ENCODE measurements at regions not wholly inside any gene's neighbourhood (a gene's known extent, or its start where the extent isn't known, plus 50 kb on each side); places are given as distances from the start of the nearest gene placed in this dataset.

DNA sequence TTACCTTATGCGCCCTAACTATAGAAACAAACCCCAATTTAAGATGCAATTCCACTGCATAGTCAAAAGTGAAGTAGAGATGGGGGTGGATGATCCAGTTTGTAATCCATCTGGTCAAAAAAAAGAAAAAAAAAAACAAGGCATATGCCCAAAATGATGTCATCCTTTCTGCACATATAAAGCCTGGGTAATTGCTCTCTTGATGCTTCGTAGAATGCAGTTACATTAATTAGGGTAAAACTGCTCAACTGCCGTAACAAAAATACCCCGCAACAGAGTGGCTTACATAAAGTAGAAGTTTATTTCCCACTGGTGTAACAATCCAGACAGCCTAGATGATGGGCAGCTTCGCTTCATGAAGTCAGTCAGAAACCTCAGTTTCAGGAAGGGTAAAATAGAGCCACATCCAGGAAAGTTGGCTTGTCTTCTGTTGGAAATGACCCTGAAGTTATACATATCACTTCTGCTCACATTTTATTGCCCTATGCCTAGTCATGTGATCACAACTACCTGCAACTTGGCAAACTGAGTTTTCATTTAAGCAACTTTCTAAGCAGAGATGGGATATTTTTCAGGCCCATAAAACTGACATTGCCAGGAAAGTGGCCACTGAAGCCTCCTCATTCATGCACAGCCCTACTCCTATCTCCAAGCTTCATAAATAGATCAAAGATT lies 221.7 kb downstream of the C1orf94 start:
- peaks cover 0 to 4% (median 0%) of the 10 kb centered on the region in 11 experiments; a peak in 1 of 22 replicates for H3K9me3 ChIP-seq (replicated peaks in 1 of 11)
- no peak overlapping the region for H3K9ac ChIP-seq
- TF ChIP-seq Cebpa-rat (IDR thresholded peaks at IDR 0.05): no peak
- no peak overlapping the region for H3K27ac ChIP-seq
- H3K4me1 ChIP-seq: no peaks in the 10 kb centered on the region
- no peaks in the 10 kb centered on the region for H3K36me3 ChIP-seq
- H3K4me2 ChIP-seq: no peak overlapping the region
- H3K4me3 ChIP-seq: no peak overlapping the region
- no peaks in the 10 kb centered on the region for H4K20me1 ChIP-seq
- no peaks in the 10 kb centered on the region for H3K27me3 ChIP-seq

DNA sequence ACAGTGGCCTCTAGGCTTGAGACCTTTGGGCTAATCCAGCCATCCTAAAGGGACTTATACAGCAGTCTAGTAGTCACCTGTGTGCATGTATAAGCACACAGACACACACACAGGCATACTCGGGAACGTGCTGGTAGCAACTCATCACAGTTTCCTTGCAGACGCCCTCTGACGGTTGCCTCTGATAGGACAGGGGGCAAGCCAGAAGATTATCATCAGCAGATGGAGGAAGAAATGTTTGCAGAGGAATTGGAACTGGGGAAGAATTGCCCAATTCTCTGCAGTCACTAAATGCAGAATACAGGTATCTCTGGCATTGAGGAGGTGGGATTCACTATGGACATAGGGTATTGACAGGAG lies 222.2 kb downstream of the C1orf94 start:
- H3K9ac ChIP-seq: no peak overlapping the region
- TF ChIP-seq Cebpa-rat (IDR thresholded peaks at IDR 0.05): no peak

DNA sequence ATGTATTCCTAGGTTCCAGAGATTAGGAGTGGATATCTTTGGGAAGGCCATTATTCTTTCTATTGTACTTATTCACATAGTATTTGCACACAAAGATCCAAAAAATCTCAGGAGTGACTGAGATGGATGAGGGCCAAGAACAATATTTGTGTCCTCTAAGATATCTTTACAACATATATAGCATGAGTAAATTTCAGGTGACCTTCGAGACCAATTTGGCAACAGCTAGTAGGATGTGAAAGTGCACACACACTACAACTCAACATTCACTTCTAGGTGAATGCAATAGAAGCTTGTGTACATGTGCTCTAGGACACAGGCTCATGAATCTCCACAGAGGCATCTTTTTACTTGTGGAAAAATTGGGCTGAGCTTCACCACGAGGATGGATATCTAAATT lies 224.0 kb downstream of the C1orf94 start:
- Histone ChIP-seq H3K9ac (no peak overlapping the region), H3K9me3 (replicated peaks in 1 of 11) (peaks cover 0 to 10% (median 0%) of the 10 kb centered on the region in 11 experiments; a peak in 3 of 22 replicates), H3K27me3 (no peaks in the 10 kb centered on the region), H3K36me3 (no peaks in the 10 kb centered on the region), H3K4me1 (no peaks in the 10 kb centered on the region), H3K27ac (no peak overlapping the region), H4K20me1 (no peaks in the 10 kb centered on the region), H3K4me3 (no peak overlapping the region), H3K4me2 (no peak overlapping the region)
- TF ChIP-seq Cebpa-rat (IDR thresholded peaks at IDR 0.05): no peak

More for the DNA sequence above, 222.2 kb downstream of the C1orf94 start:
- Histone ChIP-seq H3K36me3 (no peaks in the 10 kb centered on the region), H4K20me1 (no peaks in the 10 kb centered on the region), H3K27ac (no peak overlapping the region), H3K9me3 (replicated peaks in 1 of 11) (peaks cover 0 to 4% (median 0%) of the 10 kb centered on the region in 11 experiments; a peak in 1 of 22 replicates), H3K4me3 (no peak overlapping the region), H3K27me3 (no peaks in the 10 kb centered on the region), H3K4me1 (no peaks in the 10 kb centered on the region), H3K4me2 (no peak overlapping the region)

DNA sequence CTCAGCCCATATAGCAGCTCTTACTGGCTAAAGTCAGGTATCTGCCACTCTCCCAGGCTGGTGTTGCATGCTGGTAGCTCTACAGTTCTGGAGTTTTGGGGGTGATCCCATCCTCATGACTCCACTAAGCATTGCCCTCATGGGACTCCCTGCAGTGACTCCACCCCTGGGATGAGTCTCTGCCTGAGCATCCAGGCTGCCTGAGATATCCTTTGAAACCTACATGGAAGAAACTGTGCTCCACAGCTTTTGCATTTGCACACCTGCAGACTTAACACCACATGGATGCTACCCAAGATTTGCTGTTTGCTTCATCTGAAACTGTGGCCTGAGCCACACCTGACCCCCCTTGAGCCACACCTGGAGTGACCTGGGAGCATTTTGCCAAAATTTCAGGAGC lies 226.4 kb downstream of the C1orf94 start:
- Histone ChIP-seq H3K9ac (no peak overlapping the region), H3K4me3 (no peak overlapping the region), H3K27me3 (no peaks in the 10 kb centered on the region), H4K20me1 (no peaks in the 10 kb centered on the region), H3K4me1 (no peaks in the 10 kb centered on the region), H3K36me3 (no peaks in the 10 kb centered on the region), H3K27ac (no peak overlapping the region), H3K9me3 (replicated peaks in 1 of 11) (peaks cover 0 to 8% (median 0%) of the 10 kb centered on the region in 11 experiments; a peak in 2 of 22 replicates), H3K4me2 (no peak overlapping the region)
- no peak for TF ChIP-seq Cebpa-rat (IDR thresholded peaks at IDR 0.05)

DNA sequence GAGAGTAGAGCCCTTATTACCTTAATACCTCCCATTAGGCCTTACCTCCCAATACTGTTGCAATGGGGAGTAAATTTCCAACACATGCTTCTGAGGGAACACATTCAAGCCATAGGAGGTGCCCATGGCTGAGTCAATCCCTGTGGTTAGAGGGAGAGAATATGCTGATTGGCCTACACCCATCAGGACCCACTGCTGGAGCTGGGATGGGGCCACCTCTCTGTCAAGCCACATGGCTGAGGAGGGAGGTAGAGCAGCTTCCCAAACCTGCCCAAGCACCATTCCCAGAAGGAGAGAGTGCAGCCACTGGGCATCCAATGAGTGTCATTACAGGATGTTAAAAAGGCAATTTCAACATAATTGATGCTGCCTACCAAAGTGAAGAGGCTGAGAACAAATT lies 228.1 kb downstream of the C1orf94 start:
- no peak overlapping the region for H3K4me2 ChIP-seq
- H3K36me3 ChIP-seq: no peaks in the 10 kb centered on the region
- TF ChIP-seq Cebpa-rat (IDR thresholded peaks at IDR 0.05): no peak
- no peak overlapping the region for H3K9ac ChIP-seq
- no peaks in the 10 kb centered on the region for H3K4me1 ChIP-seq
- H3K9me3 ChIP-seq (replicated peaks in 1 of 11): peaks cover 0 to 8% (median 0%) of the 10 kb centered on the region in 11 experiments; a peak in 2 of 22 replicates
- H3K27me3 ChIP-seq: no peaks in the 10 kb centered on the region
- no peak overlapping the region for H3K4me3 ChIP-seq
- H4K20me1 ChIP-seq: no peaks in the 10 kb centered on the region; a peak in 1 of 22 replicates
- no peak overlapping the region for H3K27ac ChIP-seq

DNA sequence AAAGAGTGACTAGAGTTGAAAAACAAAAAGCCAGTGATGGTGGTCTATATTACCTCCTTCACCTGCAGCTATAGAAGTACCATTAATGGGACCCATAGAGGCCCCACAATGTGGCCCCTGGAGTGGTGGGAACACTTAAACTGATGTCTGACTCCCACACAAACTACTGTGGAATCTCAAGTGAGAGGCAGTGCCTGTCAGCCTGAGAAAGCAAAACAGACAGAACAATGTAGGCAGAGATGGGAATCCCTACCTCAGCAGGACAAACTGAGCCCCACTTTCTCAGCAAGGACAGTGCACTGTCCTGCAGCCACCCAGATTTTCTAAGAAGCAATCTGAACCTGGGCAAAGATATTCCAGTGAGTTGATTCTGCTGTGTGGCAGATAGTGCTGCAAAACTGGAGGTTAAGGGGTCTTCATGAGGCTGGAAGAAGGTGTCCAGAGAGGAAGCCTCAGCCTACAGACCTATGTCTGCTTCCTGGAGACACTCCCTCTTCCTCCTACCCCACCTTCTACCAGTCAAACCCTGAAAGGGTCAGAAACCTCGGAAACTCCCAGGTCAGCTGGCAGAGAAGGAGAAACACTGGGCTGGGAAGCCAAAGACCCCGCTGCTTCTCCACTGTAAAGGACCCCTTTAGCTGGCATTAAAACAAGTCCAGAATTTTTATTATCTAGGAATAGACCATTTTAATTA lies 228.7 kb downstream of the C1orf94 start:
- Histone ChIP-seq H3K4me1 (no peaks in the 10 kb centered on the region), H3K9me3 (replicated peaks in 1 of 11) (peaks cover 0 to 8% (median 0%) of the 10 kb centered on the region in 11 experiments; a peak in 2 of 22 replicates), H3K27me3 (no peaks in the 10 kb centered on the region), H4K20me1 (no peaks in the 10 kb centered on the region; a peak in 1 of 22 replicates), H3K4me3 (no peak overlapping the region), H3K9ac (no peak overlapping the region), H3K27ac (no peak overlapping the region), H3K4me2 (no peak overlapping the region), H3K36me3 (no peaks in the 10 kb centered on the region)
- TF ChIP-seq Cebpa-rat (IDR thresholded peaks at IDR 0.05): no peak

DNA sequence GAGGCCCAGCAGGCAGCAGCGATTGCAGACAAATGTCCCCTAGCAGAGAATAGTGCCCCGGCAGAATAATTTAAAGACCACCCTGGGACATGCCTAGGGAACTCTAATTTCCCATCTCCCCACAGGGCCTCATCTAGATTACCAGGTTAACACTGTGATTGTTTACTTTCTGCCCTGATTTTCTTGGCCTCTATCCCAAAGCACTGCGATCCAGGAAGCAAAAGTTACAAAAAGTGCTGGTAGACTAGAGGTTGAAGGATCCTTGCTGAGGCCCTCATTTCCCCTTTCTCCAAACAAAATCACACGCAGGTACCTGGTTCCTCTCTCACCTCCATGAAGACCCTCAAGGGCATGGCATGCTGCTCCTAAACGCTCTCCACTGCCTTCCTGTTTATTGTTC lies 229.7 kb downstream of the C1orf94 start:
- no peak overlapping the region for H3K4me2 ChIP-seq
- no peaks in the 10 kb centered on the region for H3K4me1 ChIP-seq
- no peaks in the 10 kb centered on the region; a peak in 1 of 22 replicates for H4K20me1 ChIP-seq
- no peak for TF ChIP-seq Cebpa-rat (IDR thresholded peaks at IDR 0.05)
- H3K27me3 ChIP-seq: no peaks in the 10 kb centered on the region
- H3K36me3 ChIP-seq: no peaks in the 10 kb centered on the region
- no peak overlapping the region for H3K27ac ChIP-seq
- H3K9ac ChIP-seq: no peak overlapping the region
- peaks cover 0 to 8% (median 0%) of the 10 kb centered on the region in 11 experiments; a peak in 2 of 22 replicates for H3K9me3 ChIP-seq (replicated peaks in 1 of 11)
- no peak overlapping the region for H3K4me3 ChIP-seq

DNA sequence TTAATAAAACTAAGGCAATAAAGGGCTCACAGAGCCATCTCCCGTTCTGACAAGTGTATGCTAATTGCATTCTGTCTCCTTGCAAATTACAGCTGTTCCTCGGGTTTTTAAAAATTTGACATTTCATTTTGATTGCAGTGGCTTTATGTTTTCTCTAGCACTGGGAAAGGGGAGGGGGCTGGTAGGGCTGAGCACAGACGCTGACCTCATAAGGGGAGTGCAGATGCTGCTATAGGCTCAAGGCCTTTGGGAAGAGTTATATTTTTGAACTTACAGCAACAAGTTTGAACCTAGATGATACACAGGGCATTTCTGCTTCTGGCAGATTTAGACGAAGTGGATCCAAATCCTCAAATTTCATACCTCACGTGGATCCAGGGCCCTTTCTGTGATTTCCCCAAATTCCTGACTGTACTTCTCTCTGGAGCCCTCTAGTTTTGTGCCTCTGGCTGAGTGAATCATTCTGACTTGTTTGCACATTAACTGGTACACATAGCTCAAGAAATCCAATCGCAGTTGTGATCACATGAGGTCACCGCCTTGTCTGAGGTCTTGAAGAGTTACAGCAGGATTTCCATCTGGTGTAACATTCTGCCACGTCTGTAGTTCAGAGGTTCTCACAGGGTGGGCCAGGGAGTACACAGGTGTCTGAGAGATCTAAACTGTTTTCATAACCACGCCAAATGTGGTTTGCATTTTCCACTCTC lies 230.3 kb downstream of the C1orf94 start:
- Histone ChIP-seq H3K36me3 (no peaks in the 10 kb centered on the region), H3K9ac (no peak overlapping the region), H4K20me1 (no peaks in the 10 kb centered on the region; a peak in 1 of 22 replicates), H3K4me2 (no peak overlapping the region), H3K27ac (no peak overlapping the region), H3K4me3 (no peak overlapping the region), H3K4me1 (no peaks in the 10 kb centered on the region), H3K27me3 (no peaks in the 10 kb centered on the region), H3K9me3 (replicated peaks in 1 of 11) (peaks cover 0 to 8% (median 0%) of the 10 kb centered on the region in 11 experiments; a peak in 2 of 22 replicates)
- TF ChIP-seq Cebpa-rat (IDR thresholded peaks at IDR 0.05): no peak

DNA sequence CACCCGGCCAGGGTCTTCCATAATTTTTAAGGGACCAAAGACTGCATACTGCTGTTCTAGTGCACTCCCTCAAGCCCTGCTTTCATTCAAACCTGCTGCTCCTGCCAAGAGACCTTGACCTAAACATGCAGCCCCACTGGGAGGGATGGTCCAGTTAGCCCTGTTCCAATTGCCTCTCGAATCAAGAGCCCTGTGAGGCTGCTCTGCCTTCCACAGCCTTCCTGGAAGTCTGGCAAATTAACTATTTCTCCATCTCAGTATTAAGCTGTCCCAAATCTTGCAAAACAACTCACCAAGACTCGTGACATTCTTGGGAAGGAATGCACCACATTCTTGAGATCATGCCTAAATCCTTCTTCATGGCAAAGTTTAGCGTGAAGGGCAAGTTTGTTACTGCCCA lies 231.3 kb downstream of the C1orf94 start:
- Histone ChIP-seq H3K36me3 (no peaks in the 10 kb centered on the region), H3K27me3 (no peaks in the 10 kb centered on the region), H3K4me2 (no peak overlapping the region), H4K20me1 (no peaks in the 10 kb centered on the region; a peak in 1 of 22 replicates), H3K9me3 (replicated peaks in 1 of 11) (peaks cover 0 to 8% (median 0%) of the 10 kb centered on the region in 11 experiments; a peak in 2 of 22 replicates), H3K9ac (no peak overlapping the region), H3K27ac (no peak overlapping the region), H3K4me1 (no peaks in the 10 kb centered on the region), H3K4me3 (no peak overlapping the region)
- TF ChIP-seq Cebpa-rat (IDR thresholded peaks at IDR 0.05): no peak

All from BLaER1 treated with 17β-estradiol and CSF1 and Interleukin-3, amounts not matched to agents 10 nM and 100 nM (cell line).